ENCODE measurements at regions not wholly inside any gene's neighbourhood (a gene's known extent, or its start where the extent isn't known, plus 50 kb on each side); places are given as distances from the start of the nearest gene placed in this dataset.
"Not testable (repeated sequence)": the region's sequence is repeated elsewhere in the genome, so short reads cannot be mapped to it uniquely, and the experiment has no call there.

DNA sequence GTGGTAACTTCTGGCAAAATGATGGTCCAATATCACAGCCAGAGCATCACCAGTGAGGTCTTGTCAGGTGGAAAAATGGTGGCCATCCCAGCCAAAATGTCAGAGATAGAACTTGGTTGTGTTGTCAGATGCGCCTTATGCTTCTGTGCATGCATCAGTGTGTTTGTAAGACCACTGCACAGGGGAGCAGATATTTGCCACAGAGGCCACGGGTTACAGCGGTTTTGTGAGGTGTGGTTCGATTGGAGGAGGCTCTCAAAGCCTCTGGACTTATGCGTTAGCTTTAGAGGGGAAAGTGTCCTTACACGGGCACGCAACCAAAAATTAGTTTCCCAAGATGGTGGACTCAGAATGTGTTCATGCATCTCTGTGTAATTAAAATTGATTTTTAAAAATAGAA is 243.8 kb downstream of the ADGRD1 start:
- no peak for DNase-seq
- TF ChIP-seq CTCF (IDR thresholded peaks at IDR 0.05): no peak
- intact Hi-C loops (cut with DNase I): no loop called here
- Histone ChIP-seq H3K9me3 (peaks cover 0 to 7% (median 0%) of the 10 kb centered on the region in 11 donors), H3K4me1 (no peaks in the 10 kb centered on the region), H3K27me3 (peaks cover 0 to 13% (median 5%) of the 10 kb centered on the region in 7 donors), H3K4me3 (no peak overlapping the region), H3K27ac (no peak overlapping the region), H3K36me3 (no peaks in the 10 kb centered on the region)
- no peak for ATAC-seq
- WGBS, 2 donors: 88% methylated on average over 7 of the region's 7 CpGs

GRCh38 chr12:131199221-131199620 is 245.5 kb downstream of the ADGRD1 start:
- DNase-seq (no peak), ATAC-seq (no peak)
- WGBS, 2 donors: 80 to 86% methylated on average over 3 of the region's 3 CpGs
- no peak for TF ChIP-seq CTCF (IDR thresholded peaks at IDR 0.05)
- peaks cover 0 to 7% (median 0%) of the 10 kb centered on the region in 11 donors for H3K9me3 ChIP-seq
- no peak overlapping the region for H3K4me3 ChIP-seq
- peaks cover 0 to 13% (median 0%) of the 10 kb centered on the region in 7 donors for H3K27me3 ChIP-seq
- intact Hi-C loops (cut with DNase I): no loop called here
- no peaks in the 10 kb centered on the region for H3K4me1 ChIP-seq
- no peaks in the 10 kb centered on the region for H3K36me3 ChIP-seq
- H3K27ac ChIP-seq: no peak overlapping the region

DNA sequence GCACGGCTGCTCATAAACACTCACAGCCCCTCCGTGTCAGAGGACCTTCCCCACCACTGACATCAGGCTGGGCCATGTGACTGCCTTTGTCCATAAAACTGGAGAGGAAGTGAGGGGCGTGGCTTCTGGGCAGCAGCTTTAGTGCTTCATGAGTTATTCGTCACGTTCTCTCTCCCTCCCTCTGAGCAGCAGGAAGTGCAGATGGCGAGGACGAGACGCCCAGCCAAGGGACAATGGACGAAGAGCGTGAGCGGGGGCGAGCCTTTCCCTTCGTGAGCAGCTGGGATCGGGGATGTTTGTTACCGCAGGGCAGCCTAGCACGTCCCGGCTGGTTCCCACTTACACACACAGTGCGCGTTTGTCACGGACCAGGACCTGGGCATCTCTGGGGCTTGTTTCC is 248.2 kb downstream of the ADGRD1 start:
- intact Hi-C loops (cut with DNase I); H3K4me1 ChIP-seq; DNase-seq; H3K27ac ChIP-seq; H3K4me3 ChIP-seq; H3K9me3 ChIP-seq; H3K27me3 ChIP-seq; H3K36me3 ChIP-seq: not testable (repeated sequence)
- ATAC-seq: peak in 2 of 8 donors; percentile 22 to 33
- no CpG with 5 or more reads among the region's 20 CpGs for WGBS, 2 donors

GRCh38 chr12:131202592-131203378 is 249.1 kb downstream of the ADGRD1 start:
- H3K27me3 ChIP-seq: peaks cover 0 to 9% (median 0%) of the 10 kb centered on the region in 7 donors
- no peaks in the 10 kb centered on the region for H3K4me1 ChIP-seq
- H3K9me3 ChIP-seq: peaks cover 0 to 7% (median 0%) of the 10 kb centered on the region in 11 donors
- no peaks in the 10 kb centered on the region for H3K36me3 ChIP-seq
- no peak overlapping the region for H3K4me3 ChIP-seq
- intact Hi-C loops (cut with DNase I): no loop called here
- H3K27ac ChIP-seq: no peak overlapping the region
- WGBS, 2 donors: 88 to 89% methylated on average over 40 of the region's 40 CpGs
- no peak for TF ChIP-seq CTCF (IDR thresholded peaks at IDR 0.05)
- no peak for DNase-seq
- ATAC-seq: no peak
